Fibroblast of lung (primary cell): ENCODE measurements at regions not wholly inside any gene's neighbourhood (a gene's known extent, or its start where the extent isn't known, plus 50 kb on each side); places are given as distances from the start of the nearest gene placed in this dataset.
A peak's percentile ranks its signal among the peaks of the same experiment; 100 is the strongest.

ENCODE experiments used
- DNase-seq, 2 donors: peaks; one replicate each; pipeline versions ENCODE4 v3.0.0 to v3.0.0-alpha.2; 2010; ENCODE audit warnings: low read depth in 2 of 2
- H2AFZ ChIP-seq: 2 replicates; pipeline ENCODE4 v1.5.1; 2012; ENCODE audit warnings: low read length, control low read depth, inconsistent platforms
- H3K27ac ChIP-seq: 2 replicates; pipeline ENCODE4 v1.5.1; 2011; ENCODE audit warnings: low read length, control low read depth; ENCODE audit not compliant: insufficient read depth
- H3K27me3 ChIP-seq: 2 replicates; pipeline ENCODE4 v1.5.1; 2011; ENCODE audit warnings: mild to moderate bottlenecking, low read length; ENCODE audit not compliant: control insufficient read depth, insufficient read depth
- H3K36me3 ChIP-seq: 2 replicates; pipeline ENCODE4 v1.5.1; 2011; ENCODE audit warnings: low read length; ENCODE audit not compliant: control insufficient read depth, insufficient read depth
- H3K4me1 ChIP-seq: 2 replicates; pipeline ENCODE4 v1.5.1; 2011; ENCODE audit warnings: low read length; ENCODE audit not compliant: control insufficient read depth, insufficient read depth; ENCODE audit errors: extremely low read depth
- H3K4me2 ChIP-seq: 2 replicates; pipeline ENCODE4 v1.5.1; 2011; ENCODE audit warnings: low read length, control low read depth; ENCODE audit not compliant: insufficient read depth; ENCODE audit errors: extremely low read depth
- H3K4me3 ChIP-seq, 4 experiments: fragments of 200-600 bp in 1 of 4; sonication (generic) in 1 of 4; replicated peaks in 1 of 4; 2 replicates each; pipeline ENCODE4 v1.5.1; 2011 to 2016; ENCODE audit warnings: low read length in 4 of 4, low read depth in 3 of 4, mild to moderate bottlenecking in 3 of 4, control low read depth in 2 of 4, inconsistent platforms in 1 of 4, mixed read lengths in 1 of 4; ENCODE audit not compliant: insufficient read depth in 1 of 4; ENCODE audit errors: control extremely low read depth in 1 of 4
- H3K79me2 ChIP-seq: 2 replicates; pipeline ENCODE4 v1.5.1; 2012; ENCODE audit warnings: mild to moderate bottlenecking, low read length, inconsistent platforms; ENCODE audit not compliant: control insufficient read depth, insufficient read depth
- H3K9ac ChIP-seq: 2 replicates; pipeline ENCODE4 v1.5.1; 2011; ENCODE audit warnings: mild to moderate bottlenecking, low read length, control low read depth; ENCODE audit not compliant: insufficient read depth
- H3K9me3 ChIP-seq: 2 replicates; pipeline ENCODE4 v1.5.1; 2012; ENCODE audit warnings: low read depth, low read length; ENCODE audit not compliant: control insufficient read depth, insufficient read depth
- H4K20me1 ChIP-seq: 2 replicates; pipeline ENCODE4 v1.5.1; 2011; ENCODE audit warnings: low read length; ENCODE audit not compliant: control insufficient read depth, insufficient read depth; ENCODE audit errors: extremely low read depth
- CTCF ChIP-seq, 2 donors: IDR thresholded peaks in 1 of 2; conservative IDR thresholded peaks in 1 of 2; 1 replicate in 1 of 2; 2 replicates in 1 of 2; pipeline ENCODE4 v1.5.1; 2011 to 2012; ENCODE audit warnings: low read length in 2 of 2, control low read depth in 1 of 2, inconsistent platforms in 1 of 2, low read depth in 1 of 2, mild to moderate bottlenecking in 1 of 2
- EZH2 ChIP-seq: IDR thresholded peaks from 2 replicates; pipeline ENCODE4 v1.5.1; 2012; ENCODE audit warnings: low read length, control low read depth, mild to moderate bottlenecking; ENCODE audit errors: missing control alignments

- Histone ChIP-seq H2AFZ (no peak overlapping the region), H3K9me3 (no peaks in the 10 kb centered on the region), H3K27me3 (no peaks in the 10 kb centered on the region), H3K27ac (no peak overlapping the region), H4K20me1 (no peaks in the 10 kb centered on the region), H3K4me2 (no peak overlapping the region), H3K4me3 (no peak overlapping the region), H3K9ac (no peak overlapping the region), H3K36me3 (no peaks in the 10 kb centered on the region), H3K4me1 (no peaks in the 10 kb centered on the region), H3K79me2 (no peaks in the 10 kb centered on the region)
- no peak for TF ChIP-seq CTCF (conservative IDR thresholded peaks at IDR 0.05 in 1 of 2, IDR thresholded peaks at IDR 0.05 in 1 of 2; ENCODE audit: low read depth in 1 of 2, low read length in 2 of 2)
- no peak for TF ChIP-seq EZH2
- DNase-seq, result no peak
Measured at GRCh38 chr15:88315221-88315878, 58.8 kb upstream of the NTRK3 start.

- no peaks in the 10 kb centered on the region for H3K27me3 ChIP-seq
- H3K9ac ChIP-seq, result no peak overlapping the region
- H3K27ac ChIP-seq, result no peak overlapping the region
- H3K36me3 ChIP-seq, result no peaks in the 10 kb centered on the region
- DNase-seq, result peak in 1 of 2 donors; percentile 8
- H3K4me3 ChIP-seq, result no peak overlapping the region
- no peak overlapping the region for H2AFZ ChIP-seq
- no peaks in the 10 kb centered on the region for H3K79me2 ChIP-seq
- TF ChIP-seq CTCF (conservative IDR thresholded peaks at IDR 0.05 in 1 of 2, IDR thresholded peaks at IDR 0.05 in 1 of 2; ENCODE audit: low read depth in 1 of 2, low read length in 2 of 2), result no peak
- no peak overlapping the region for H3K4me2 ChIP-seq
- no peaks in the 10 kb centered on the region for H4K20me1 ChIP-seq
- no peaks in the 10 kb centered on the region for H3K9me3 ChIP-seq
- no peaks in the 10 kb centered on the region for H3K4me1 ChIP-seq
Measured at GRCh38 chr15:88312941-88313579, 56.5 kb upstream of the NTRK3 start.

GRCh38 chr15:88309363-88309762, 52.8 kb upstream of the NTRK3 start:
- H3K27me3 ChIP-seq, result no peaks in the 10 kb centered on the region
- H3K4me1 ChIP-seq, result no peaks in the 10 kb centered on the region
- H2AFZ ChIP-seq, result no peak overlapping the region
- no peaks in the 10 kb centered on the region for H3K36me3 ChIP-seq
- no peak overlapping the region for H3K4me2 ChIP-seq
- TF ChIP-seq EZH2 (no peak), CTCF (conservative IDR thresholded peaks at IDR 0.05 in 1 of 2, IDR thresholded peaks at IDR 0.05 in 1 of 2; ENCODE audit: low read depth in 1 of 2, low read length in 2 of 2) (no peak)
- H3K27ac ChIP-seq, result no peak overlapping the region
- no peaks in the 10 kb centered on the region for H3K79me2 ChIP-seq
- H3K4me3 ChIP-seq, result no peak overlapping the region
- DNase-seq, result no peak
- H3K9ac ChIP-seq, result no peak overlapping the region
- H4K20me1 ChIP-seq, result no peaks in the 10 kb centered on the region
- no peaks in the 10 kb centered on the region for H3K9me3 ChIP-seq
